ENCODE measurements at regions not wholly inside any gene's neighbourhood (a gene's known extent, or its start where the extent isn't known, plus 50 kb on each side); places are given as distances from the start of the nearest gene placed in this dataset.

DNA sequence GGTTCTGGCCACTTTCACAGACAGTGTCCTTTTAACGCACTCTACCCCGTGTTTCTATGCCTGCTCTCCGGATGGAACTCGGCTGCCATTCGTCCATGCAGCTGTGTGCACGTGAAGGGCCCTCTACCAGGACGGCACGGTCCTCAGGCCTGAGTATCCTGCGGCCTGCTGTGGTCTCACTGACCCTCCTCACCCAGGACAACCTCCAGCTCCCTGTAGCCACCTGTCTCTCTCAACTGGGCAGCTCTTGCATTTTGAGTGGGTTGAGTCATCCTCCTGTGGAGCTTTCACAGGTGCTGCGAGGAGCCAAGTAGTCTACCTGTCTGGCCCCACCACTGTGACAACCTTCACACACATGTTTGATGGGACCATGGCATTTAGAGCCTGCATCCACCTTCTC is 321.7 kb upstream of the TSHZ3 start:
- no peak for DNase-seq

DNA sequence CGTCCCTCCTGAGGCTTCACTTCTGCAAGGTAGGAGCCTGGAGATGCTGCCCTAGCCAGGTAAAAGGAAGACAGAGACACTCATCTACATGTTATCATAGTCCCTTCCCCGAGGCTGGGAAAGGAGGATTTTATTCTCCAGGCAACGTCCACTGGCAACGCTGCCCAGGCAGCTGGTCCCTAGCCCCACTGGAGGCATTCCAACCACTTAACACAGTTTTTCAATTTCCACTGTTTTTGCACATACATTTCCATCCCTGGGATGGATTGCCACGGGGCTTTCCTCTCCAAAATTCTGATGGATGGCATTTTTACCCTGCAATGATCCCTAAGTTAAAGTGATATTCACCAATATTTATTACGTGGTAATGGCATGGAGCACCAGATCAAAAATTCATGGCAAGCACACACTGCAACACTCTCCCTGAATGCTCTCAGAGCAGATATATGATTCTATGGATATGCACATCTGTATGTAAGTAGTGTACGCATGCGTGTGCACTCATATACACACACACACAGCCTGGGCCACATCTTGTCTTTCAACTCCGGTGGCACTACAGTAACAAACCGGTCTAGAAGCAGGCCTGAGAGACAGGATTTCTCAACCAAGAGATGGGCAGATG is 322.3 kb upstream of the TSHZ3 start:
- DNase-seq = no peak

DNA sequence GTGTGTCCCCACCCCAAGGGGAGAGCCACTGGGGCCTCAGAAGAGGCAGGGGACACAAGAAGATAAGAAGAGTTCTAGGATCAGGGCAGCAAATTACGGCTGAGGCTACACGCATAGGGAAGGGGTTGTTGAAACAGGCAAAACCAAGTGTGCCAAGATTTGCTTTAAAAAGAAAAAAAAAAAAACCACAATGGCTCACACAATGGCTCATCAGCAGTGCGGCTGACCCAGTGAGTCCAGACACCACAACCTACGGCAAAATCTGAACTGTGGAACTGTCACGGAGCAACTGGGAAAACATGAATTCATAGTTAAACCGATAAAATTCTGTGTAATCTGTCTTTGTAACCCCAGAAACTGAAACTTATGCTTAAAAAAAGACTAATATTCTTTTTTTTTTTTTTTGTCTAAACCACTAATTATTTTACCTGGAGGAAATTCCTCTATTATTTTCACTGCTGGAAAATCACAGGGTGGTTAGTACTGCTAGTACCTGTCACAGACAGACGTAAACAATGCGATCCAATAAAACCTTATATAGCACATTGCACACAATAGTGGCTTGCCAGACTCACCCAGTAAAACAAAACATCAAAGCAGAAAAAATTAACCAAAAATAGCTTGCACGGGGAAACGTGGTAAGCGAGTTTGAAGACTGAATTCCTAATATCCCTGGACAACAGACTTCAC is 325.4 kb upstream of the TSHZ3 start:
- DNase-seq = no peak

DNA sequence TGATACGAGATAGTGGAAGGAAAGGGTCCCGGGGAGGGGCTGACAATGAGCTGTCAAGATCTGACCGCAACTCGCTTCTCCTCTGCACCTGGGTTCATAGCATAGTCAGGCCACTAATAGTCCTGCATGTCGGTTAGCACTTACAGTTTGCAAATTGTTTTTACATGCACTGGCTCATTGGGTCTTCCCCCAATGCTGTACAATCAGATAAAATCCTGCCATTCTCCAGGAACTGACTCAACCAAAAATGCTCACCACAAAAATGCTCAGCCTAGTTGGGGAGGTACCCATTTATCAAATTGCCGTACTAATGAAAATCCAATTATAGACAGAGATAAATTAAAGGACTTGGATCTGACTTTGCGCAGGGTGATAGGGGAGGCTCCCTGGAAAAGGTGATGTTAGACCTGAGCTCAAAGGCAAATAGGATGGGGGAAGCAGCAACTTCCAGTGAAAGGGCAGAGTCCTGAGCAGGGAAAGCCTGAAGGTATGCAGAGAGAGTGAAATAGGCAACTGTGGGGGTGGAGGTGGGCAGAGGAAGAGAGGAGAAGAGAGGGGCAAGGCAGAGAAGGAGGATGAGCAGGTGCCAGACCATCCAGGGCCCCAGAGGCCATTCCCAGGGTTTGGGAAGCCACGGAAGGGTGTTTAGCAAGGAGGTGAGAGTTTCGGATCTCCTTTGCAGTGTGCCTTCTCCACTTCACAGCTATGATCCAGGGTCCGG is 326.1 kb upstream of the TSHZ3 start:
- no peak for DNase-seq

DNA sequence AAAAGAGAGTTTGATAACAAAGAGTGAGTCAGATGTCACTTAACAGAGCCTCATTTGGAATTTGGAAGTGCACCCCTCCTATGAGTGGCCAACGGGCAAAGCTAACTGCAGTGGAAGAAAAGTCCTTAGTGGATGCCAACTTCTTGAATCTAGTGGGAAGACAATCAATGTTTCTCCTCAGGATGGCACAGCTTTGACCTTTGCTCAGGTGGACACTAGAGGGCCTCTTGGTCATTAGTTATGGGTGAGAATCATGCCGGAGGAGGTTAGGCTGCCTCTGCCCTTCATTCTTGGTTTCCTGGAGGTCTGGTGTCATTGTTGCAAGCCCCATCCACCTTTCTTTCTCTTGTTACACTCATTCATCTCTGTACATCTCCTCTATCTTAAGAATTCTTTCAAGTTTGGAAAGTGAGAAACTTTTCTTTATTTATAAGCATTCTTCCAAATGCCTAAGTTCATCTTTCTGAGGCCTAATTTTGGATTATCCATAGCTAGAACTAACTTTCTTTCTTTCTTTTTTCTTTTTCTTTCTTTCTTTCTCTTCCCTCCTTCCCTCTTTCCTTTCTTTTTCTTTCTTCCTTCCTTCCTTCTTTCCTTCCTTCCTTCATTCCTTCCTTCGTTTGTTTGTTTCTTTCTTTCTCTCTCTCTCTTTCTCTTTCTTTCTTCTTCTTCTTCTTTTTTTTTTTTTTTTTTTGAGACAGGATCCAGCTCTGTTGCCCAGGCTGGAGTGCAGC is 327.2 kb upstream of the TSHZ3 start:
- no peak for DNase-seq

DNA sequence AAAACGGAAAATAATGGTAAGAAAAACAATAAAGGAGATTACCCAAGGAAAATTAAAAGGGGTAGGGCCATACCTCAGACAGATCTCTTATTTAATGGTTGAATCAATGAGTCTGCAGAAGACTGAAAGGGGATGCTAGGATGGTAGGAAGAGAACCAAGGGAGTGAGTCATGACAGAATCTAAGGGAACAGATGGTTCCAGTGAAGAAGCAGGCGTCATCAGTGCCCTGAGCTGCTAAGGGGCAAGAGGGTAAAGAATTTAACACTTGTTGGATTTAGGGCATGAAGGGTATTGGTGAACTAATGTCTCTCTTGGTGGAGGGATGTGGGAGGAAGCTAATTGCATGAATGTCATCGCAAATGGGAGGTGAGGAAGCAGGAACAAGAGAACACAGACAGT is 329.2 kb upstream of the TSHZ3 start:
- no peak for DNase-seq

DNA sequence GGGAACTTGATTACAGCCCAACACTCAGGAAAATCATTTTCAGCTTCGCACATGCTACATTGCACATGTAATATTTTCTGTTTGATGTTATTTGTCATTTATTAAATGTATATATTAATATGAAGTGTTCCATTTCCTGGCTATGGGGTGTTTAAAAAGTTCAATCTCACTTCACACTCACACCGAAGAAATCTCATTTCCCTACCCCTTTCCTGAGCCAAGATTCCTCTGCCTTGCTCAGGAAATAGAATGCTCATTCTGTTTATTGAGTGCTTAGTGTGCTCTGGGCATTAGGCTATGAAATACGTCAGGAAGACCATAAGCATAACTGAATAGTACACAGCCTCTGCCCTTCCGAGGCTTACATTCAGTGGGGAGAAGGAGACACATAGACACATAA is 331.9 kb upstream of the TSHZ3 start:
- no peak for DNase-seq

DNA sequence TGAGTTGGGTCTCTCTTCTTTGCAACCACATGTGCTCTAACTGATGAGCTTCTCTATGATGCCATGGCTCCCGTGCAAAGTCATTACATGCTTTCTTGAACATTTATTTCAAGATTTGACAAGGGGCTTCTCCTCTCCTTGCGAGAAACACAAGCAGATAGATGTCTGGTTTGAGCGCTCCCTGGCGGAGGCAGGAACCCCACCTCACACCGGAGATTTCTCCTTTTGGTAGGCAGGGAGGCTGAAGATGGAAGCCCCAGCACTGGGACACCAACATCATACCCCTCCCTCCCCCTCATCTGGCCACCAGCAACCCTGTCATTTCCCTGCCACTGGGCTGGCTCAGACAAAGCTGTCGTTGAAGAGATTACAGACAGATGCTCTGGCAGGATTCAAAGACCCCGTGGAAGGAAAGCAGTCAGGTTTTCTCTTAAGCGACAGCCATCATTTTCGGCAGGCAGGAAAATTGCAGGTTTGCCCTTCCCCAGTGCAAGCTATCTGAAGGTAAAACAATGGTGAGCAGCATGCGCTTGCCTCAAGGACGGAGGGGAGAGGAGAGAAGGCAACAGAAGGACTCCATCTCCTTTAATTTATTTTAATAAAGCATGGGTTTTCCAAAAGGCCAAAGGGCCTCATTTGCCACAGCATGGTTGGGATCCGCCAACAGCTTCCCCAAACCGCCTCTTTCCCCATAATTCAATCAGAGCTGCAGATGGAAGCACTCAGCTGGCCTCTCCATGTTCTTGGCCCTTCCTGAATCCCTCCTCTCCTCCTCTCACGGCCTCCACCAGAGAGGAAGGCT is 344.1 kb upstream of the TSHZ3 start:
- DNase-seq = no peak

DNA sequence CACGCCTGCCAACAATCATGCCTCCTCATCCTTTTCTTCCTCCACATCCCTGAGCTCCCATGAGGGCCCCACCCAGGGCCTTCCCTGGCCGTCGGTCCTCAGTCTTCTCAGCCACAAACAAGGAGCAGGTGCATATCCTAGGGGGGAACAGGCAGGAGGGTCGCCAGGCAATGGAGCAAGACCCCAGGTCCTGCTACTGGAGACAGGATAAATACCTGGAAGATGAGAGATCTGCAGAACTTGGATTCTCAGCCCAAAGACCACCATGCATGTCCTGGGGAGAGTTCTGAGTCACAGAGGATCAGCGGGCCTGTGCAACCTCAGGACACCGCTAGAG is 344.7 kb upstream of the TSHZ3 start:
- DNase-seq = no peak

DNA sequence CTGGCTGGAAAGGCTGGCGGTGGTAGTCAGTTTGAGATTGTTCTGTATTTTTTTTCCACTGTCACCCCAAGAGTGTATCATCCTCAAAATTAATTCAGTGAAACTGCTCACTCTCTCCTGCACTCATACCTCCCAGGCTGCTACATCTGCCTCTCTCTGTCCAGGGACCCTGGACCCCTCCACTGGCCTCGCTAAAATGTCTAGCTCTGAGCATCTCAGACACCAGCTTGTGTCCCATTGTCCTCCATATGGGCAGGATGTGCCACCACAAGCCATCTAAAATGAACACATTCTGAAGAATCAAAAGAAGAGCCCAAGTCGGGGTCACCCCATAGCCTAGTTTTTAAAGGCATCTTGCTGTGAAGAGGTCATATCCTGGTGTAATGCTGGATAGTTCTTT is 345.5 kb upstream of the TSHZ3 start:
- DNase-seq = no peak

DNA sequence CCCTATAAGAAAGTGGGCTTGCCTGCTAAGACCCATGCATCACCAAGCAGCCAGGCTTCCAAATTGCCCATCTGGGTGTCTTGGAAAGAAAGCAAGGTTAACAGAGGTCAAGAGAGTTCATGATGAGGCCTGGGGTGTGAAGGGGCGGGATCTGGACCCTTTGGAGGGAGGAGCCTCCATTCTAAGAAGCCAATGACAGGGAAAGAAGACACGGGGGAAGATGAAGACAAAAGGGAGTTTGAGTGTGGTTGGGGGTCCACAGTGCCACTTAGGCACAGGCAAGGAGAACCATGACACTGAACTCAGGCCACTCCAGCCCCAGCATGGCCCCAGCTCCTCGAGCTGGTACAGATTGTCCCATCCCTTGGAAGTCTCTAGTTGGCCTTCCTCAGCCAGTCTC is 350.2 kb upstream of the TSHZ3 start:
- DNase-seq = no peak

DNA sequence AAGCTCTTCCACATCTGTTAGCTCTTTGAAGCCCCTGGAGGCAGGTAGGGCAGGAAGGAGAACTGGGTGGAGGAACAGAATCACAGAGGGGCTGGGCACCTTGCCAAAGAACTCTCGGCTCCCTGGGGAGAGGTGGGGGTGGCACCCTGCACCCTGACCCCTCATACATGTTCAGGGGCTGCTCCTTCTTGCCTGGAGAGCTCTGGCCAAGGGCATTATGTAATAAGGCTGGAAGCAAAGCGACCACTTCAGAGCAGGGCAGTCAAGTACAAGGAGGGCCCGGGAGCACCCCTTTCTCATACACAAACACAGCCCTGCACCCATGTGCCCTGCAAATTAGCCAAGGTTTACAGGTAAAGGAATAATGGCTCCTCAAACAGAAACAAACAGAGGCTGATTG is 351.9 kb upstream of the TSHZ3 start:
- no peak for DNase-seq

DNA sequence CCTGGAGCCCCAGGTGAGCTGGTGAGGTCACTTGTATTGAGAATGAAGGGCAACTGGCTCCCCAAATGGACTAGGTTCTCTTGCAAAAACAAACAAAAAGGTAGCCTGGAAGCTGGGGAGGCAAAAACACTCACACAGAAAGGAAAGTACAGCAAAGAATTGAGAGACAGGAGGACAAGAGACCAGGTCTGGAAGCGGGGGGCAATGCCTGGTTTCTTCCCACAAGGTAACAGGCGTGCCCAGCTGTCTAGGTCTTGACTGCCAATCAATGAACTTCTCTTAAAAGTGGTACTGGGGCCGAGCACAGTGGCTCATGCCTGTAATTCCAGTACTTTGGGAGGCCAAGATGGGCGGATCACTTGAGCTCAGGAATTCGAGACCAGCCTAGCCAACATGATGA is 356.4 kb upstream of the TSHZ3 start:
- no peak for DNase-seq

DNA sequence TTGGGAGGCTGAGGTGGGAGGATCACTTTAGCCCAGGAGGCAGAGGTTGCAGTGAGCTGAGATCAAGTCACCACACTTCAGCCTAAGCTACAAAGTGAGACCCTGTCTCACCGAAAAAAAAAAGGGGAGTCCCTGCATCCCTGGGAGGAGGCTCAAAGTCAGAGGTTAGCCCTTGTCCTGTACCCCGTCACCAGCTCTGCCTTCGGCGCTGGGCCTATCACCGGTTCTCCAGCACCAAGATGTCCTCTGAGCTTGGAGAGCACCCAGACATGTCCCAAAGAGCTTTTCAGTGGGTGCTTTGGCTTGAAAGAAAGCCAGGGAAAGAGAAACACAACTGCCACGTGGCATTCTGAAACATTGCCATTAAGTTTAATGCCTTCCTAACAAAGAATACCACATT is 356.9 kb upstream of the TSHZ3 start:
- DNase-seq = no peak

DNA sequence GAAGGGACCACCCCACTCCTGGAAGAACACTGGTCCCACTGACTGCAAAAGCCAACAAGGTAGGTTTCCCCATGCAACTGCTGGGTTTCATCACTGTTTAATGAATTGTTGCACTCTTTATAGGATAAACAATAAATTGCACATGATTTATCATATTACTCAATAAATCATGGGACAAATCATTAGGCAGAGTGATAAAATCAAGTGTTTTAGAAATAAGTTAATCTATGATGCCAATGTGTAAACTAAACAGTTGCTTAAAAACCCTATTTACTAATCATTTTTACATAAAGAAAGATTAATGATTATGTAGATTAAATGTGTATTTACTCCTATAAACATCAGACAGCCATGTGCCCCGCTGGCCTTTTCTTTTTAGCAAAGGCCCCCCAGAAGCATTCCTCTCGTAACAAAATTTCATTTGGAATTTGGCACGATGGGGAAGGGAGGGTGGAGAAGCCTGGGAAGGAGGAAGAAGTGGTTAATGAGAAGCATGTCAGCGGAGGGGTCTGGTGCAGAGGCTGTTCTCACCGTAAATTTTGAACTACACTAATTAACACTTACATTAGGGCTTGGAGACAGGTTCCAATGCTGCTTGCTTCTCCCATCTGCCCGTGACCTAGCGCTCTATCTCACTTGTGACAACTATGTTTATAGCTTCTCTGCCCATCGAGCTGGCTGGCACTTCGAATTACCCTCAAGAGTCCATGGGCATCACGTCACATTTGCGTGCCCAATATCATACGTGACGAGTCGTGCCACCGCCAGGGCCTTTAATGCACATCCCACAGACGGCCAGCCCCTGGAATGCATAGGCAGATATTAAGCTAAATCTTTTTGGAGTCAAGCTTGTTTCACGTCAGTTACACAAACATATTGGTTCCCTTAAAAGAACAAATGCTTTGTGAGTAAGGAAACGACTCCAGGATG is 357.7 kb upstream of the TSHZ3 start:
- DNase-seq = no peak

DNA sequence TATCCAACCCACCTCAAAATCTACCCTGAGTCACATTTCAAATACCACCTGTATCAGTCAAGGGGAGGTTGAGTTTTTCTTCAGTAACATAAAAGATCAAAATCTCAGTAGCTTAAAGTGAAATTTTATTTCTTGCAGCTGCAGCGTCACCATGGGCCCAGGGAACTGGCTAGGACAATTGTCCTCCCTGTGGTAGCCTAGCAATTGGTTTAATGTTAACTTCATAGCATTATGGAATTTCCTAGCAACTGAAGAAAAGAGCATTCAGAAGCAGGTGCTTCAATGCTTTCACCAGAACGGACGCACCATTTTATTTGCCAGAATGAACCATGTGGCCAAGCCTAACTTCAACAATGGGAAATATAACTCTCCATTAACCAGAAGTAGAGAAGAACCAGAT is 359.3 kb upstream of the TSHZ3 start:
- no peak for DNase-seq

DNA sequence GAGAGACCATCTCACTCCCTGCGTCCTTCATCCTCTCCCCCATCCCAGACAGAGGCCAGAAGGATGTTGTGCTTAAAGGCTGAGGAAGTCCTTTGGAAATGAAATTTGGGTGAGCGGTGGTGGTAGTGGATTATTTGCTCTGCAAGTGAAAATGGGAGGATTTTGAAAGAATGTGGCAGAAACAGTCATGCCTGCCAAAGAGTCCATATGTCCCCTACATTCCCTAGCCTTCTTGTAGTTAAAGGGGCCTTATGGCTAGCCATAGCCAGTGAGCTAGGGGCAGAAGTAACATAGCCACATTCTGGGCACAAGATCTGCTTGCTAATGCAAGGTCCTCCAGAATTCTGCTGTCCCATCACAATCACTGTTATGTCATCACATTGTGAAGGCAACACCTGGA is 360.2 kb upstream of the TSHZ3 start:
- no peak for DNase-seq

DNA sequence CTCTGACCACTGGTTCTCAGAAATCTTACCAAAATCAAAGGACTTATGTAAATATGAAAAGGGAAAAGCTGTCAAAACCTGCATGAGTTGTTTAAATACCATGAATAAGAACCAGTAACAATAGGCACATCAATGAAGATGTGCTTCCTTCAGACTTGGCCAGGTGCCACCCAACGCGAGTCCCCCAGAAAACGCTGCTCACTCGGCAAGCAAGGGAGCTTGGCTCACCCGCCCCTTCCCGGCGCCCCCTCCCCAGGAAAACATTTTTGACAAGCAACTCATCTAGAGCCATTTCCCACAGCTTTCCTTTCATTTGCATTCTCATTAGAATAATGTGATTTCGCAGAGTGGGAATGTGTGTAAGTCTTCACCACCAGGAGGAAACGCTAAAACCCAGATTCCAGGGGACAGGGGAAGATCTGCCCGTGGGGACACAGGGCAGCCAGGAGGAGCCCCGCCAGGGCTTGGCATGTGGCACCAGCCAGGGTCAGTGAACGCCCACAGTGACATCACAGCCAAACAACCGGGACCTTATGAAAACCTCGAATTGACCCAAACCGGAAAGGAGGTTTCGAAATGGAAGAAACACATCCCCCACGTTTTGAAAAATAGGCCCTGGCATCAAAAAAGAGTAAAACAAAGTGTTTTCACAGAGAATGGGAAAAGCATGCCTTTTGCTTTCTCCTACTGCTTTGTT is 366.2 kb upstream of the TSHZ3 start:
- DNase-seq = no peak

DNA sequence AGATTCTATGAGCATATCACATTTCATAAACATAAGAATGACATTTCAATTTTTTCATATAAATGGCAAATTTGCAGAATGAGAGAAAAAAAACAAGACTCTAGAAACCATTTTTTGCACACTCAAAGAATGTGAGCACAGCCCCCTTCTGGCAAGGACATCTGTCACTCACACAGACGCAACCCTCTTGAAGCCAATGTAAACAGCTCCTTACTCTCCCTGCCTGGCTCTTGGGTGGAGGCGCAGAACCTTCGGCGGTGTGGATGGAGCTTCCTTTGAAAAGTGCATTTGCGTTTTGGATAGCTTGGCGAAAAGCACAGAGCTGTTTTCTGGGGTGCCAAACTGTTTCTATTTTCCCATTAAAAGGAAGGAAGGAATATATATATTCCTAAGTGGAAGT is 367.6 kb upstream of the TSHZ3 start:
- DNase-seq = no peak

DNA sequence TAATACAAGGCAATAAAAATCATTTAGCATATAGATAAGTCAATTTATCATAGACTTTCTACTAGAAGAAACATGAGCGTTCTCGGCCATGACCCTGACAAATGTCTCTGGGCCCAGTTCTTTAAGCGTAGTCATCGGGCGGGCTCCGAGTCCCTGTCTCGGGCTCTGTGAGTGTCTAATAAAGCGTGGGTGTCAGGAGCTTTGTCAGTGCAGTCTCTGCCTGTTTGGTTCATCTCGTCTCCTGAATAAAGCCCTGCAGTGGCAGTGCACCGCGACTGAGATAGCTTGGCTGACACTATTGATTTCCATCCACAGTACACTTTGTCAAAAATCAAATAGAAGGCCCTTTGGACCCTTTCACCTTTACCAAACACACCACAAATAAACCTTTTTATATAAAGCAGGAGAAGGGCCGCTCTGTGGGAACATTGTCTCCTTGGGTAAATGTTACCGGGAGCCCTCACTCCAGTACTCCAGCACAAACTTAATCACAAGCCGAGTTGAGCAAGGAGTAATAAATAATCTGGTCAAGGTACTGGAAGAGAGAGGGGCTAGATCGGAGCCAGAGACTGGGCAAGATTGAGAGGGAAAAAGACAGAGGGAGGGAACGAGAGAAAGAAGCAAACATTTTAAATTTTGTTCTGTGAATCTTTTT is 368.2 kb upstream of the TSHZ3 start:
- DNase-seq = no peak

DNA sequence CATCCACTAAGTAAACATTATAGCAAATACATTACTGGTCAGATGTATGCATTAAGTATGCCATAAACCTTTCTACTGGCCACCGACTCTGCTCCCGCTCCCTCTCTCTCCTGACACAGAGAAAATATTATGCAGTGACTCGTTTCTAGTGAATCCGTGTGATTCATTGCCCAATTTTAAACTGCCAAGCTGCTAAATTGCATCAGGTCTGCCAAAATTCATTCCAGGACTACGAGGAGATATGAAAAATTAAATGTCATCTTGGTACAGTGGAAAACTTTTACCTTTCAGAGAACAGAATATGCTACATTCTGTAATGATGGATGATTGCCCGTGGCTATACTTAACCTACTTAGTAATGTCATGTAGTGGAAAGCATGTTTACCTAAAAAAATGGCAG is 368.8 kb upstream of the TSHZ3 start:
- no peak for DNase-seq
